GM23338 (cell line): ENCODE measurements at regions not wholly inside any gene's neighbourhood (a gene's known extent, or its start where the extent isn't known, plus 50 kb on each side); places are given as distances from the start of the nearest gene placed in this dataset. TPM values are rescaled to one million over a fixed set of nuclear protein-coding genes. Genes with fewer than 3 reads are reported as not detected.

Experiments
- small RNA-seq: library from RNA; depleted of rRNA; stranded (forward); fragments of <200 nt; gene quantifications from one replicate; pipeline ENCODE3, GENCODE V24; 2014; ENCODE audit warnings: low replicate concordance

Small RNA genes in the stretch of these regions (small RNA-seq; reads per million reads assigned to genes)
- gene RF00056 = not detected
